Activated effector memory CD4-positive, alpha-beta T cell treated with Interleukin-2 at 50 U/mL for 16 hours (primary cell): ENCODE measurements at regions not wholly inside any gene's neighbourhood (a gene's known extent, or its start where the extent isn't known, plus 50 kb on each side); places are given as distances from the start of the nearest gene placed in this dataset.
"Not testable (repeated sequence)": the region's sequence is repeated elsewhere in the genome, so short reads cannot be mapped to it uniquely, and the experiment has no call there.

Source experiments
- DNase-seq: peaks from one replicate; pipeline ENCODE4 v3.0.0-alpha.2; 2020

- DNase-seq = no peak
Measured at GRCh38 chr15:69748576-69749185, 296.1 kb downstream of the RPLP1 start.

DNA sequence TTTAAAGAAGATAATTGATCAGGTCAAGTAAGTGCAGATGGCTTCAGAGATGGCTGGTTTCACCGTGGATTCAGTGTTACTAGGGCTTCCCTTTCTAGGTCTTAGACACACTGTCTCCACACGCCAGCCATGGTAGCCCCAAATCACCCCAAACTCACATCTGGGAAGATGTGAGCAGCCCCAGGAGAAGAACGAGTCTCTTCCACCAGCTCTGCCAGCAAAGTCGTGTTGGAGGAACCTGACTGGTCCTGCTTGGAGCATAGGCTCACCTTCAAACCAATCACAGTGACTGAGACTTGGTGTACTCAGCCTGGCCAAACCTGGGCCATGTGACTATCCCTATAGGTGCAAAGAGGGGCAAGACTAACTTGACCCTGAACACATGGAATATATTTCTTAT, 296.7 kb downstream of the RPLP1 start:
- DNase-seq = no peak

- DNase-seq = no peak
Measured at GRCh38 chr15:69749797-69750196, 297.2 kb downstream of the RPLP1 start.

DNA sequence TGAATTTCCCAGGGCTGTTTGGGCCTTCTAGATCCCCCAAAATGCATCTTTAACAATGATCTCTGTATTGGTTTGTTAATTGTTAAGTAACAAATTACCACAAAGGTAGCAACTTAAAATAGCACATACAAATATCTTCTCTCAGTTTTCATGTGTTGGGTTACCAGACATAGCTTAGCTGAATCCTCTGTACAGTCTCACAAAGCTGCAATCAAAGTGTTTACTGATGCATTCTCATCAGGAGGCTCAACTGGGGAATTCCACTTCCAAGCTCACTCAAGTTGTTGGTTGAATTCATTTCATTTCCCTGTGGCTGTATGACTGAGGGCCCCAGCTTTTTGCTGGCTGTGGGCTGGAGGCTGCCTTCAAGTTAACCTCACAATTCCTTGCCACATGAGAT, 297.6 kb downstream of the RPLP1 start:
- DNase-seq = no peak

- no peak for DNase-seq
Measured at GRCh38 chr15:69751147-69751546, 298.5 kb downstream of the RPLP1 start.

- no peak for DNase-seq
Measured at GRCh38 chr15:69751566-69751965, 298.9 kb downstream of the RPLP1 start.

GRCh38 chr15:69753867-69754266, 301.2 kb downstream of the RPLP1 start:
- DNase-seq = no peak

GRCh38 chr15:69754313-69754712, 301.7 kb downstream of the RPLP1 start:
- no peak for DNase-seq

DNA sequence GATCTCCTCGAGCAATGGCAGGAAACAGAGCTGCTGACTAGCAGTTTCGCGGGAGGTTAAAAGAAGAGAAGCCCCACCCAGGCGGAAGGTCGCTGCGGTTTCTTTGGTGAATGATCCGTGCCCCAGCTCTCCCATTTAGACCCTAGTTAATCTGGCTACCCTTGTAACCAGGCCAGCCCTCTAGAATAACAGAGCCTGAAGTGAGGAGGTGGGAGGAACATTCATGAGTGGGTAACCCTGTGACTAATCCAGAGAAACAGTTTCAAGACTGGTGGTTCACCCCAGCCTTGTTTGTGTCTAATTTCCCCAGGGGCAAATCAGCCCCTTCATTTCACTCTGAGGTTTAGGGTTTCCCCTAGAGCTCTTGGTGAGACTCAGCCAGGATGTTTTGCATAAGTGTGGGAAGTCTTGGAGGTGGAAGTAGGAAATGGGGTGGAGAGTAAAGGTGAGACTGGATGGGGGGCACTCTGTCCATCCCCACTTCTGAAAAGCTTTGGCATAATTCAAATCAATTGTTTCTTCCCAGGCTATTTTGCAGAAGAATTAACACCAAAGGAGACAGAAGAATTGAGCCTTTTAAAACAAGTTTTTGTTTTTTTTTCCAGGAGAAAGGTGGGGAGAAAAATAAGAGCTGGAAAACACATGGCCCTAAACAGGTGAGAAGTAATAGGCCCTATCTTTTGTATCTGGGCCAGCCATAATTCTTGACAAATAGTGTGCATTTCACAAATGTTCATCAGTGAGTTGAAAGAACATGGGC, 303.1 kb downstream of the RPLP1 start:
- peak; percentile 71 for DNase-seq

DNA sequence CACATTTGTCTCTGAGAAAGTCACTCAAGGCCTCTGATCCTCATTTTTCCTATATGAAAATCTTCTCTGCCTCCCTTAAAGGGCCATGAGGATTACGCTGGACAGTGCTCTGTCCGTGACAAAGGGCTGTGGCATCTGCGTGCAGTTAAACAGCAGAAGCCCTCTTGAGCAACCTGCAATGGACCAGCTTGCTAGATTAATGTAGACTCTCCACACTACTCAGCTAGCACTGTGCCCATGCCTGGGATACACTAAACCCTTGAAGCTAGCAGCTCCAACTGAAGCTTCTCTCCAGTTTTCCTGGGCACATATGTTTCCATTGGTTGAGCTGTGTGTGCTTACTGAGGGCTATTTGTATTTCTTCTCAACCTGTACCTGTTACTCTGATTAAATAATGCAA, 303.8 kb downstream of the RPLP1 start:
- no peak for DNase-seq

GRCh38 chr15:69757186-69757585, 304.6 kb downstream of the RPLP1 start:
- DNase-seq = no peak

- DNase-seq = no peak
Measured at GRCh38 chr15:69758291-69758771, 305.7 kb downstream of the RPLP1 start.

GRCh38 chr15:69758810-69759790, 306.5 kb downstream of the RPLP1 start:
- peak; percentile 83 for DNase-seq

DNA sequence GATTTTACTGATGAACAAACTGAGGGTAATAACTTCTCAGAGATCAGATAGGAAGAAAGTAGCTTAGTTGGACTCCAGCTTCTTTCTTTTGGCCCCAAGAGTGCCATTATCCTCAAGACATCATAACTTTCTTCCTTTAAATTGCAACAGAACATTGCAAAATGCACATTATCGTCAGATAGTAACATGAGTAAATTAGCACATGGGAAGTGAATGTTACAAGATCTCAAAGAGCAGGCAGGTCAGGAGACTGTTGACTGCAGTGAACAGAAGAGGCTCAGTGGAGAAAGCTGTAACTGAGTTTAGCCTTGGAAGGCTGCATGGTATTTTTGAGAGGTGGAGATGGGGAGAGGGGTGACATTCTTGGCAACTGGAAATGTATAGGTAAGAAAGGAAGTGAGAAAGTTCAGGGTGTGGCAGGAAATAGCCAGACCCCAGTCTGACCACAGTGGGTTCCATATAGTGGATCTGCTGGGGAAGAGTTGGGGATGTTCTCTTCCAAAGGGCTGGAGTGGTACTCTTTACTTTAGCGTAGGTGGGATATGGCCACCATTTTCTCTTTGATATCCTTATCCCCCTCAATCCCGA, 307.7 kb downstream of the RPLP1 start:
- no peak for DNase-seq

GRCh38 chr15:69760890-69761568, 308.4 kb downstream of the RPLP1 start:
- DNase-seq = peak; percentile 76

GRCh38 chr15:69762373-69763148, 309.9 kb downstream of the RPLP1 start:
- DNase-seq = no peak

GRCh38 chr15:69763831-69764230, 311.2 kb downstream of the RPLP1 start:
- DNase-seq = no peak

DNA sequence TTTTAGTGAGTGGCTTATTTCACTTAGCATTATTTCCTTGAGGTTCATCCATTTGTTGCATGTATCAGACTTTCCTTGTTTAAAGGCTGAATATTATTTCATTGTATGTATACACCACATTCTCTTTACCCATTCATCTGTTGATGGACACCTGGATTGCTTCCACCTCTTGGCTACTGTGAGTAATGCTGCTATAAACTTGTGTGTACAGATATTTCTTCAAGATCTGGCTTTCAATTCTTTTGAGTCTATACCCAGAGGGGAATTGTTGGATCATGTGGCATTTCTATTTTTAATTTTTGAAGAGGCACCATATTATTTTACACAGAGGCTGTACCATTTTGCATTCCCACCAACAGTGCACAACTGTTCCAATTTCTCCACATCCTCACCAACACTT, 313.5 kb downstream of the RPLP1 start:
- DNase-seq = no peak

GRCh38 chr15:69767191-69767590, 314.6 kb downstream of the RPLP1 start:
- no peak for DNase-seq

DNA sequence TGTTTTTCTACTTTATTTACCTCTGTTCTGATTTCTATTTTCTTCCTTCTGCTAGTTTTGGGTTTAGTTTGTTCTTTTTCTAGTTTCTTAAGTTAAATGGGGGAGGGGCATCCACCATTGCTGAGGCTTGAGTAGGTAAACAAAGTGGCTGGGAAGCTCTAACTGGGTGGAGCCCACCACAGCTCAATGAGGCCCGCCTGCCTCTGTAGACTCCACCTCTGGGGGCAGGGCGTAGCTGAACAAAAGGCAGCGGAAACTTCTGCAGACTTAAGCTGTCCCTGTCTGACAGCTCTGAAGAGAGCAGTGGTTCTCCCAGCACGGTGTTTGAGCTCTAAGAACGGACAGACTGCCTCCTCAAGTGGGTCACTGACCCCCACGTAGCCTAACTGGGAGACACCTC, 316.7 kb downstream of the RPLP1 start:
- not testable (repeated sequence) for DNase-seq

- DNase-seq = not testable (repeated sequence)
Measured at GRCh38 chr15:69774258-69774657, 321.6 kb downstream of the RPLP1 start.
